IMR-90 (cell line): ENCODE measurements at regions not wholly inside any gene's neighbourhood (a gene's known extent, or its start where the extent isn't known, plus 50 kb on each side); places are given as distances from the start of the nearest gene placed in this dataset.
A peak's percentile ranks its signal among the peaks of the same experiment; 100 is the strongest.

Source experiments
- ATAC-seq: fragments of 200-7000 bp; cut with Tn5 transposase; 2 replicates; pipeline ENCODE4 v1.9.1; 2020; ENCODE audit warnings: low read depth, mild to moderate bottlenecking, moderate library complexity
- BruUV-seq: library from RNA; stranded (reverse); fragments of 400-500 nt; replicated peaks from 2 replicates; lab custom pipeline; 2021; lab: Mats Ljungman, UMichigan
- CTCF ChIA-PET: fragments of 300-600 bp; formaldehyde crosslinking; extraction: SDS; loops from one replicate; lab custom pipeline; 2021; ENCODE audit warnings: antibody characterized with exemption; lab: Yijun Ruan, JAX
- POLR2A ChIA-PET: fragments of 300-600 bp; sonication (Branson Sonifier 250); formaldehyde crosslinking; loops from one replicate; lab custom pipeline; 2022; ENCODE audit warnings: antibody characterized with exemption; ENCODE audit not compliant: unreplicated experiment; lab: Charles Lee
- DNase-seq: peaks from one replicate; pipeline ENCODE4 v3.0.0; 2013
- H2AFZ ChIP-seq: replicated peaks from 2 replicates; pipeline ENCODE3; 2013; ENCODE audit warnings: low read length, mild to moderate bottlenecking; ENCODE audit not compliant: poor library complexity
- H2AK5ac ChIP-seq: 2 replicates; pipeline ENCODE4 v1.6.1; 2013; ENCODE audit warnings: low read depth, low read length, inconsistent platforms
- H2AK9ac ChIP-seq: replicated peaks from 2 replicates; pipeline ENCODE3; 2013; ENCODE audit warnings: mild to moderate bottlenecking, low read depth, low read length, moderate library complexity; ENCODE audit not compliant: poor library complexity
- H2BK120ac ChIP-seq: 2 replicates; pipeline ENCODE4 v1.6.1; 2013; ENCODE audit warnings: low read depth, low read length, inconsistent platforms
- H2BK15ac ChIP-seq: 3 replicates; pipeline ENCODE4 v1.6.1; 2013; ENCODE audit warnings: low read depth, low read length, inconsistent platforms
- H2BK20ac ChIP-seq: 2 replicates; pipeline ENCODE4 v1.6.1; 2013; ENCODE audit warnings: low read depth, mild to moderate bottlenecking, inconsistent platforms, low read length, moderate library complexity
- H2BK5ac ChIP-seq: 2 replicates; pipeline ENCODE4 v1.6.1; 2013; ENCODE audit warnings: mild to moderate bottlenecking, low read depth, low read length, inconsistent platforms; ENCODE audit not compliant: poor library complexity, severe bottlenecking
- H3K14ac ChIP-seq: replicated peaks from 2 replicates; pipeline ENCODE4 v1.6.1; 2013; ENCODE audit warnings: low read depth, low read length, inconsistent platforms
- H3K18ac ChIP-seq: 2 replicates; pipeline ENCODE4 v1.6.1; 2013; ENCODE audit warnings: low read depth, low read length, control low read depth
- H3K23ac ChIP-seq: 2 replicates; pipeline ENCODE4 v1.6.1; 2013; ENCODE audit warnings: low read depth, low read length, inconsistent platforms
- H3K27ac ChIP-seq: 2 replicates; pipeline ENCODE4 v1.5.1; 2013; ENCODE audit warnings: mild to moderate bottlenecking, control low read depth, low read length; ENCODE audit not compliant: insufficient read depth
- H3K27me3 ChIP-seq: 2 replicates; pipeline ENCODE4 v1.6.1; 2013; ENCODE audit warnings: low read length; ENCODE audit not compliant: control insufficient read depth, insufficient read depth
- H3K36me3 ChIP-seq: 2 replicates; pipeline ENCODE4 v1.6.1; 2013; ENCODE audit warnings: low read length, mixed read lengths; ENCODE audit not compliant: control insufficient read depth, insufficient read depth
- H3K4ac ChIP-seq: 2 replicates; pipeline ENCODE4 v1.6.1; 2013; ENCODE audit warnings: low read depth, low read length, inconsistent platforms
- H3K4me1 ChIP-seq: 2 replicates; pipeline ENCODE4 v1.6.1; 2013; ENCODE audit warnings: low read length, mixed read lengths; ENCODE audit not compliant: control insufficient read depth, insufficient read depth
- H3K4me2 ChIP-seq: 2 replicates; pipeline ENCODE4 v1.6.1; 2013; ENCODE audit warnings: low read depth, mild to moderate bottlenecking, control low read depth, low read length, moderate library complexity
- H3K4me3 ChIP-seq: 2 replicates; pipeline ENCODE4 v1.5.1; 2013; ENCODE audit warnings: low read depth, mild to moderate bottlenecking, control low read depth, low read length, moderate library complexity; ENCODE audit not compliant: insufficient read depth
- H3K56ac ChIP-seq: 2 replicates; pipeline ENCODE4 v1.6.1; 2013; ENCODE audit warnings: low read length, inconsistent platforms; ENCODE audit not compliant: insufficient read depth; ENCODE audit errors: extremely low read depth
- H3K79me1 ChIP-seq, 2 experiments: 2 replicates each; pipeline ENCODE4 v1.6.1; 2013; ENCODE audit warnings: low read length in 2 of 2, inconsistent platforms in 1 of 2, low read depth in 1 of 2
- H3K9ac ChIP-seq: 2 replicates; pipeline ENCODE4 v1.6.1; 2013; ENCODE audit warnings: low read depth, low read length, control low read depth
- H3K9me1 ChIP-seq: 2 replicates; pipeline ENCODE4 v1.6.1; 2013; ENCODE audit warnings: low read length, inconsistent platforms; ENCODE audit not compliant: insufficient read depth
- H3K9me3 ChIP-seq: 2 replicates; pipeline ENCODE4 v1.6.1; 2013; ENCODE audit warnings: low read length; ENCODE audit not compliant: control insufficient read depth, insufficient read depth
- H4K20me1 ChIP-seq: 2 replicates; pipeline ENCODE4 v1.6.1; 2013; ENCODE audit warnings: low read length, inconsistent platforms; ENCODE audit not compliant: insufficient read depth
- H4K5ac ChIP-seq: 2 replicates; pipeline ENCODE4 v1.6.1; 2013; ENCODE audit warnings: mild to moderate bottlenecking, low read depth, low read length, control low read depth
- H4K8ac ChIP-seq, 2 experiments: 2 replicates each; pipeline ENCODE4 v1.6.1; 2013; ENCODE audit warnings: low read depth in 2 of 2, low read length in 2 of 2, control low read depth in 1 of 2, inconsistent platforms in 1 of 2
- H4K91ac ChIP-seq: 2 replicates; pipeline ENCODE4 v1.6.1; 2013; ENCODE audit warnings: low read depth, low read length, inconsistent platforms; ENCODE audit not compliant: insufficient read depth
- MAFK ChIP-seq: IDR thresholded peaks from 2 replicates; pipeline ENCODE4 v1.6.1; 2012; ENCODE audit warnings: low read depth, low read length, improper control_type of control experiment
- dilution Hi-C: fragments of 300-500 bp; cut with HindIII; formaldehyde crosslinking; loops from one replicate; pipeline ENCODE4 v1.14.3; 2018; ENCODE audit warnings: low sequenced_read_pairs; ENCODE audit not compliant: unreplicated experiment
- in situ Hi-C: fragments of 300-500 bp; cut with MboI; formaldehyde crosslinking; loops from 3 replicates; pipeline ENCODE4 v1.14.3; 2019; ENCODE audit warnings: low sequenced_read_pairs, inconsistent platforms, mixed read lengths
- intact Hi-C: fragments of 100-400 bp; cut with micrococcal nuclease; formaldehyde crosslinking; loops from 2 replicates; pipeline ENCODE4 v1.10.0; 2022
- TF ChIP-seq, protein P1 (sequence below): conservative IDR thresholded peaks from 2 replicates; pipeline ENCODE4 v1.5.1; 2012; ENCODE audit warnings: mild to moderate bottlenecking, low read depth, low read length, improper control_type of control experiment

DNA sequence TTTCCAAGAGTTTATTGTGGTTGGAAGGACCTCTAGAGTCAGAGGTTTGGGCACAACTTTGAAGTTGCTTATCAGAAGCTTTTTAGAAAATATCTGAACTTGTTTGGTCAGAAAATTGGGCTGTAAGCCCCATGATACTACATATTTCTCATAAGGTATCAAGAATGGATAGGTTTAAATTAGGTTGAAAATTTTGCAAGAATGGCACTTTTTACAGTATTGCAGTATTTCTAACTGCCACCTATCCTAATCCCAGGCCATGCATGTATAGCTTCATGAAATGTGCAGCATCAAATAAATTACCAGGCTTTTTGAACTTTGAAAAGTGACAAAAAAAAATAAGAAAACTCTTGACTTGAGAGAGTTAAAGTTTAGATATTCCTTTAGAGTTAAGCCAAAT lies 367.2 kb downstream of the FIGN start:
- dilution Hi-C loops = no loop called here
- intact Hi-C loops = no loop called here
- Histone ChIP-seq H4K8ac (no peak overlapping the region), H3K4me2 (no peak overlapping the region), H4K91ac (no peak overlapping the region), H2AFZ (no peak overlapping the region), H2BK15ac (no peak overlapping the region), H3K4me3 (no peak overlapping the region), H3K9me1 (no peaks in the 10 kb centered on the region), H3K79me1 (no peaks in the 10 kb centered on the region), H3K27ac (no peak overlapping the region), H3K4ac (no peak overlapping the region), H3K18ac (no peak overlapping the region), H3K56ac (no peak overlapping the region), H3K23ac (no peak overlapping the region), H3K4me1 (no peaks in the 10 kb centered on the region), H2BK20ac (no peak overlapping the region), H4K20me1 (no peaks in the 10 kb centered on the region), H3K36me3 (no peaks in the 10 kb centered on the region), H4K5ac (no peak overlapping the region), H3K9ac (no peak overlapping the region), H3K9me3 (no peaks in the 10 kb centered on the region), H3K14ac (no peak overlapping the region), H2BK5ac (no peak overlapping the region), H3K27me3 (no peaks in the 10 kb centered on the region), H2AK9ac (no peak overlapping the region), H2BK120ac (no peak overlapping the region), H2AK5ac (no peak overlapping the region)
- in situ Hi-C loops = no loop called here
- ChIA-PET POLR2A (no interaction called here), CTCF (interaction anchor here (1.0 kb wide), 1 partner anchor 22 kb away, joined by 3 read pairs; no protein-coding TSS in a partner anchor)
- DNase-seq (no peak), ATAC-seq (no peak)
- TF ChIP-seq MAFK = peak; percentile 69
- TF ChIP-seq, protein P1, sequence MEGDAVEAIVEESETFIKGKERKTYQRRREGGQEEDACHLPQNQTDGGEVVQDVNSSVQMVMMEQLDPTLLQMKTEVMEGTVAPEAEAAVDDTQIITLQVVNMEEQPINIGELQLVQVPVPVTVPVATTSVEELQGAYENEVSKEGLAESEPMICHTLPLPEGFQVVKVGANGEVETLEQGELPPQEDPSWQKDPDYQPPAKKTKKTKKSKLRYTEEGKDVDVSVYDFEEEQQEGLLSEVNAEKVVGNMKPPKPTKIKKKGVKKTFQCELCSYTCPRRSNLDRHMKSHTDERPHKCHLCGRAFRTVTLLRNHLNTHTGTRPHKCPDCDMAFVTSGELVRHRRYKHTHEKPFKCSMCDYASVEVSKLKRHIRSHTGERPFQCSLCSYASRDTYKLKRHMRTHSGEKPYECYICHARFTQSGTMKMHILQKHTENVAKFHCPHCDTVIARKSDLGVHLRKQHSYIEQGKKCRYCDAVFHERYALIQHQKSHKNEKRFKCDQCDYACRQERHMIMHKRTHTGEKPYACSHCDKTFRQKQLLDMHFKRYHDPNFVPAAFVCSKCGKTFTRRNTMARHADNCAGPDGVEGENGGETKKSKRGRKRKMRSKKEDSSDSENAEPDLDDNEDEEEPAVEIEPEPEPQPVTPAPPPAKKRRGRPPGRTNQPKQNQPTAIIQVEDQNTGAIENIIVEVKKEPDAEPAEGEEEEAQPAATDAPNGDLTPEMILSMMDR = no peak
- no TSS peak for BruUV-seq
